T-helper 17 cell (primary cell): ENCODE measurements at regions not wholly inside any gene's neighbourhood (a gene's known extent, or its start where the extent isn't known, plus 50 kb on each side); places are given as distances from the start of the nearest gene placed in this dataset.

Experiments used
- ATAC-seq: fragments of 150-1000 bp; cut with Tn5 transposase; 2 replicates; pipeline ENCODE4 v1.10.0; 2021; ENCODE audit warnings: mild to moderate bottlenecking, moderate library complexity
- DNase-seq, 3 donors: peaks; one replicate each; pipeline versions ENCODE4 v3.0.0 to v3.0.0-alpha.2; 2020 to 2021
- H3K9me3 ChIP-seq: one replicate; pipeline ENCODE4 v1.7.0; 2013; ENCODE audit warnings: low read length, mild to moderate bottlenecking; ENCODE audit not compliant: control insufficient read depth, poor library complexity, severe bottlenecking
- H3K27ac Mint-ChIP-seq: one replicate; pipeline ENCODE4 v1.8.0; 2022; ENCODE audit warnings: mild to moderate bottlenecking, moderate library complexity, mixed read lengths
- H3K27me3 Mint-ChIP-seq: one replicate; pipeline ENCODE4 v1.8.0; 2022; ENCODE audit warnings: mixed read lengths
- H3K36me3 Mint-ChIP-seq: one replicate; pipeline ENCODE4 v1.8.0; 2022; ENCODE audit warnings: low read depth, mixed read lengths
- H3K4me1 Mint-ChIP-seq: one replicate; pipeline ENCODE4 v1.8.0; 2022; ENCODE audit warnings: mild to moderate bottlenecking, mixed read lengths
- H3K4me3 Mint-ChIP-seq: one replicate; pipeline ENCODE4 v1.8.0; 2022; ENCODE audit warnings: mild to moderate bottlenecking, moderate library complexity, mixed read lengths

DNA sequence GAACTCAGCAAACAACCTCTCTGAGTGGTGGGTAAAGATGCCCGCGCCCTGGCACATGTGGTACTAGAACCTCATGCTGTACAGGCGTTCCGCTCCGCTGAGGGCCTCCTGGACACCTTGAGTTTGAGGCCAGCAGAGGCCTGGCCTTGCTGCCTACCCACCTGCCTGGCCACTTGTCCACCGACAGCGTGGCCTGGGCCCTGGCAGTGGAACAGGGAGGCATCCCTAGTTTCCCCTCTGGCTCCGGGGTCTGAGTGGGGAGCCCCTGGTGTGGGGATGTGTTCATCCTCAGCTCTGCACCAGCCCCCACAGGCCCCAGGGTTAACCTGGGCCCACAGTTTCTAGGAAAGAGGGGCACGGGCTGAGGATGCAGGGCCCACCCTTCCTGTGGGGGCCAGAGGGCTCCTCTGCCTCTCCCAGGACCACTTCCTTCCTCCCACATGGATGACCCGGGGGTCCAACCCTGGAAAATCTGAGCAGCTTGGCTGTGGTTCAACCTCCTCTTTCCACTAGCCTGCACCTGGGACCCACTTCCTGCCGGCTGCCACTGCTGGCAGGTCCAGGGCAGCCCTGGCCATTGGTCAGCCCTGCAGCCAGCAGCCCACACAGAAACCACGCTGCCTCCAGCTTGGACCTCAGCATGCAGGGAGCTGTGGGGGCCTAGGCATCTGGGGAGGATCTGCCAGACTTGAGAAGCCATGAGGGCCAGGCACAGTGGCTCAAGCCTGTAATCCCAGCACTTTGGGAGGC, 53.3 kb upstream of the COL18A1 start:
- no peak for ATAC-seq

DNA sequence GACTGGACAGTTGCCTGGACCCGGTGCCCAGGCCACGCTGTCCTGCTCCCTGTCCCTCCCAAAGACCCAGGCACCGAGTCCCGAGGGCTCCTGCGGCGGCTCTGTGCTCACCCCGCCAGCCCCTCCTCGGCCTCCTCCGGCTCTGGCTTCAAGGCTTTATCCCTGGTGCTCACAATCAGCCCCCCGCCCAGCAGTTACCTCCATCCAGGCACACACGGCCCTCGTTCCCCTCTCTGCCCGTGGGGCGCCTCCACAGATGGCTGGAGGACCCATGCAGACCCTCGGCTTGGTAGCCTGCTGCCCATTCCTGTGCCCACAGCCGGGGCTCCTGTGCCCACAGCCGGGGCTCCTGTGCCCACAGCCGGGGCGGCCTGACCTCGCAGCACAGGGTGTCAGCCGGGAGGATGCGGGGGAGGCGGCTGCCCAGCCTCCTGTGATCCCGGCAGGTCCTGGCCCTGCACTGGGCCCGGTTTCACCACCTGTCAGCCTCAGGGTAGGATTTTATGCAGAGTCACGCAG, 52.3 kb upstream of the COL18A1 start:
- Mint-ChIP-seq H3K4me1 (peaks cover 7% of the 10 kb centered on the region), H3K27me3 (peaks cover 32% of the 10 kb centered on the region), H3K4me3 (no peak overlapping the region), H3K36me3 (no peaks in the 10 kb centered on the region), H3K27ac (no peak overlapping the region)
- ATAC-seq (no peak), DNase-seq (no peak)
- H3K9me3 ChIP-seq = no peaks in the 10 kb centered on the region

More for the DNA sequence above, 53.3 kb upstream of the COL18A1 start:
- Mint-ChIP-seq H3K27ac (no peak overlapping the region), H3K4me3 (no peak overlapping the region), H3K36me3 (no peaks in the 10 kb centered on the region), H3K4me1 (peaks cover 7% of the 10 kb centered on the region), H3K27me3 (peaks cover 27% of the 10 kb centered on the region)
- H3K9me3 ChIP-seq = no peaks in the 10 kb centered on the region
- DNase-seq = no peak

DNA sequence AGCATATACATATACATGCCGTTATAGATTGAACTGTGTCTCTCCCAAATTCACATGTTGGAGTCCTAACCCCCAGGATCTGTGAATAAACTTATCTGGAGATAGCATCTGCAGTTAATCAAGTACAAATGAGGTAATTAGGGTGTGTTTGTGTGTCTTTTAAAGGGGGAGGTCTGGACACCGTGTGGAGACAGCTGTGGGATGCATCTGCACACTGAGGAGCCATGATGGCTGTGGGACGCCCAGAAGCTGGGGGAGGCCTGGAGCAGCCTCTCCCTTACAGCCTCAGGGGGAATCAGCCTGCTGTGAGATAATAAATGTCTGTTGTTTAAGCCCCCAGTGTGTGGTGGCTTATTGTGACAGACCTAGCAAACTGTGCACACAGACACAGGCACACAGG, 51.8 kb upstream of the COL18A1 start:
- ATAC-seq = no peak
- H3K9me3 ChIP-seq = no peaks in the 10 kb centered on the region
- Mint-ChIP-seq H3K4me1 (peaks cover 7% of the 10 kb centered on the region), H3K27ac (no peak overlapping the region), H3K4me3 (no peak overlapping the region), H3K36me3 (no peaks in the 10 kb centered on the region), H3K27me3 (peaks cover 28% of the 10 kb centered on the region)
- no peak for DNase-seq

DNA sequence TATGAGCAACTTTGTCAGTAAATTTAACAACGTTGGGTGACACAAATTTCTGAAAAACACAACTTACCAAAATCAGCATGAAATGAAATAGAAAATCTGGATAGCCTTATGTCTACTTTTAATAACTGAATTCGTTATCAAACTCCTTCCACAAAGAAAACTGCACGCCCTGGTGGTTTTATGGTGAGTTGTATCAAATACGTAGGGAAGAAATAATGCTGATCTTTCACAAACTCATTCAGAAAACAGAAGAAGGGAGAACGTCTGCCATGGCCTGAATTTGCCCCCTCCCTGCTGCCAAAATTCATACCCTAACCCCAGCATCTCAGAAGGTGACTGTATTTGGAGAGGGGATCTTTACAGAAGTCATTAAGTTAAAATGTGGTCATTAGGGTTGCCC, 50.0 kb upstream of the COL18A1 start:
- DNase-seq (no peak), ATAC-seq (no peak)
- Mint-ChIP-seq H3K27me3 (peaks cover 34% of the 10 kb centered on the region), H3K27ac (no peak overlapping the region), H3K36me3 (no peaks in the 10 kb centered on the region), H3K4me1 (peaks cover 7% of the 10 kb centered on the region), H3K4me3 (no peak overlapping the region)
- H3K9me3 ChIP-seq = no peaks in the 10 kb centered on the region
